HFFc6 (cell line): ENCODE measurements at regions not wholly inside any gene's neighbourhood (a gene's known extent, or its start where the extent isn't known, plus 50 kb on each side); places are given as distances from the start of the nearest gene placed in this dataset.

Experiments
- DNase-seq: peaks from one replicate; pipeline ENCODE4 v3.0.0-alpha.2; 2018
- H3K27ac Mint-ChIP-seq: 2 replicates; pipeline ENCODE4 v1.8.0; 2020; ENCODE audit warnings: mild to moderate bottlenecking, mixed read lengths
- H3K27me3 Mint-ChIP-seq: 2 replicates; pipeline ENCODE4 v1.8.0; 2021; ENCODE audit warnings: mild to moderate bottlenecking, moderate library complexity, mixed read lengths; ENCODE audit not compliant: insufficient read depth
- H3K36me3 Mint-ChIP-seq: 2 replicates; pipeline ENCODE4 v1.8.0; 2021; ENCODE audit warnings: low read depth, mixed read lengths
- H3K4me1 Mint-ChIP-seq: 2 replicates; pipeline ENCODE4 v1.8.0; 2020; ENCODE audit warnings: low read depth, mixed read lengths
- H3K4me3 Mint-ChIP-seq: 2 replicates; pipeline ENCODE4 v1.8.0; 2020; ENCODE audit warnings: mild to moderate bottlenecking, moderate library complexity, mixed read lengths
- H3K9me3 Mint-ChIP-seq: 2 replicates; pipeline ENCODE4 v1.8.0; 2020; ENCODE audit warnings: mild to moderate bottlenecking, mixed read lengths
- TF ChIP-seq, protein P1 (sequence below): fragments of 200-600 bp; sonication (generic); IDR thresholded peaks from 2 replicates; pipeline ENCODE4 v1.5.0; 2021; ENCODE audit warnings: antibody characterized with exemption, mild to moderate bottlenecking

DNA sequence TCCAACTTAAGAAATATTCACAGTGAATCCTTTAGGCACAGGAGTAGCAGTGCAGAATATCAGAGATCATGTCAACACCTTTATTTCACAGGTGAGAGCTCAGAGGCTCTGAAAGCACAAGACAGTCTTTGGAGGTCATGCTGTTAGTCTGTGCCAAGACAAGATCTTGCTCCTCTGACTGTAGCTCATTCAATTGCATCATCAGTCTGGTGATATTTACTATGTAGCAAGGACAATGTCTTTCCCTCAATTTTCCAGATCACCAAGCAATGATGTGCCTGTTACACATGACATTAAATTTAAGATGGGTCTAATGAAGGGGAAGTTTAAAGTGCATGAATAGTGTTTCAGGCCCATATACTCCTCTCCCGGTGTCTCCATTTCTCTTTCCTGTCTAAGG lies 277.5 kb downstream of the IL15 start:
- Mint-ChIP-seq H3K27me3 (no peaks in the 10 kb centered on the region), H3K4me3 (no peak overlapping the region), H3K27ac (no peak overlapping the region), H3K4me1 (peaks cover 26% of the 10 kb centered on the region), H3K9me3 (no peaks in the 10 kb centered on the region), H3K36me3 (no peaks in the 10 kb centered on the region)
- TF ChIP-seq, protein P1, sequence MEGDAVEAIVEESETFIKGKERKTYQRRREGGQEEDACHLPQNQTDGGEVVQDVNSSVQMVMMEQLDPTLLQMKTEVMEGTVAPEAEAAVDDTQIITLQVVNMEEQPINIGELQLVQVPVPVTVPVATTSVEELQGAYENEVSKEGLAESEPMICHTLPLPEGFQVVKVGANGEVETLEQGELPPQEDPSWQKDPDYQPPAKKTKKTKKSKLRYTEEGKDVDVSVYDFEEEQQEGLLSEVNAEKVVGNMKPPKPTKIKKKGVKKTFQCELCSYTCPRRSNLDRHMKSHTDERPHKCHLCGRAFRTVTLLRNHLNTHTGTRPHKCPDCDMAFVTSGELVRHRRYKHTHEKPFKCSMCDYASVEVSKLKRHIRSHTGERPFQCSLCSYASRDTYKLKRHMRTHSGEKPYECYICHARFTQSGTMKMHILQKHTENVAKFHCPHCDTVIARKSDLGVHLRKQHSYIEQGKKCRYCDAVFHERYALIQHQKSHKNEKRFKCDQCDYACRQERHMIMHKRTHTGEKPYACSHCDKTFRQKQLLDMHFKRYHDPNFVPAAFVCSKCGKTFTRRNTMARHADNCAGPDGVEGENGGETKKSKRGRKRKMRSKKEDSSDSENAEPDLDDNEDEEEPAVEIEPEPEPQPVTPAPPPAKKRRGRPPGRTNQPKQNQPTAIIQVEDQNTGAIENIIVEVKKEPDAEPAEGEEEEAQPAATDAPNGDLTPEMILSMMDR = no peak
- DNase-seq = peak; percentile 9

DNA sequence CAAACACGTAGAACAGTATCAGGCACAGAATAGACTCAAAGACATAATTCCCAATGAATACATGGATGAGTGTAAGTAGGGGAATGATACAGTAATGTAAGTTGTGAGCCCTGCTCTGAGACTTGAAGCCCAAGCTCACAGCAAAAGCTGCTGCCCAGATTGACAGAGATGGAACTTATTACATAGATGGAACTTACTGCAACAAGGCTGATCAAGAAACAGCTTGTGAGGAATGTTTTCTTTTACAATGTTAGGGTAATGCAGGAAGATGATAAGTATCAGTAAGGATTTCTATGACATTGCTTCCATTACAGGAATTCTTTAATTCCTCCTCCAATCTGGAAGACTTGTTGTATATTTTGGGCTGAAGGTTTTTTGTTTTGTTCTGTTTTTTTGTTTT lies 278.4 kb downstream of the IL15 start:
- no peaks in the 10 kb centered on the region for H3K36me3 Mint-ChIP-seq
- no peak overlapping the region for H3K4me3 Mint-ChIP-seq
- no peaks in the 10 kb centered on the region for H3K9me3 Mint-ChIP-seq
- peak overlapping the region; percentile 47 for H3K27ac Mint-ChIP-seq
- TF ChIP-seq, protein P1 = no peak
- no peaks in the 10 kb centered on the region for H3K27me3 Mint-ChIP-seq
- H3K4me1 Mint-ChIP-seq = peaks cover 25% of the 10 kb centered on the region
- DNase-seq = no peak

DNA sequence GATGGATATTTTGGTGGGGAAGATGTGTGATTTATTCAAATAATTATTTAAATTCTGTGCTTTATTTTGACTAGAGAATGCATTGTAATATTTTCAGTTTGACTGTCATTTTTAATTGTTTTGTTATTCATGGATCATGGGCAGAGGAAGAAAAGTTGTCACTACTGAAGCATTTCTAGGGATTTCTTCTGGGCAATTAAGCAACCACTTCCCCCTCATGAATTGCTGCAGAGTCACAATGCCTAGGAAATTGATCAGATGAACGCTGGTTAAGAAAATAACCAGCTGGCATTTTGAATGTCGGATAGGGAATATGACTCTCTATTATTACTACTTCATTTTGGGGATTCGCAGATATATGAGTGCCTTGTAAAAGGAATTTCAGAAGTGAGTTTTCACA lies 283.3 kb downstream of the IL15 start:
- no peaks in the 10 kb centered on the region for H3K27me3 Mint-ChIP-seq
- H3K36me3 Mint-ChIP-seq = no peaks in the 10 kb centered on the region
- no peaks in the 10 kb centered on the region for H3K9me3 Mint-ChIP-seq
- no peak overlapping the region for H3K4me3 Mint-ChIP-seq
- no peak overlapping the region for H3K27ac Mint-ChIP-seq
- peaks cover 34% of the 10 kb centered on the region for H3K4me1 Mint-ChIP-seq
- no peak for DNase-seq
- TF ChIP-seq, protein P1 = no peak

DNA sequence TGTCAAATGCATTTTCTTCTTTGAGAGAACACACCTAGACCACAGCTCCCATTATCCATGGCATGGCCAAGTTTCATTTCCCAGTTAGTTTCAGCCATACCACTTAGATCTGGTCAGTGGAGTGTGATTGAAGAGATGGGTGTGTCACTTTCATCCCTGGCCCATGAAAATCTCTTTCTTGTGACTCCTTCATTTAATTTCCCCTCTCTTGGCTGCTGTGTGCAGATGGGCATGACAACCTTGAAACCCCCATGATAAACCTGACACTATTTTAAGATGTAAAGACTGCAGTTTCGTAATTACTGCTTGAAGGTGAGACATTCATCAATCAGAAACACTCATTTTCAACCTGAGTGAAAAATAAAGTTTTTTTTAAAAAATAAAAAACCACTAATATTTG lies 284.9 kb downstream of the IL15 start:
- Mint-ChIP-seq H3K9me3 (no peaks in the 10 kb centered on the region), H3K27ac (no peak overlapping the region), H3K36me3 (no peaks in the 10 kb centered on the region), H3K27me3 (no peaks in the 10 kb centered on the region), H3K4me1 (peaks cover 25% of the 10 kb centered on the region), H3K4me3 (no peak overlapping the region)
- TF ChIP-seq, protein P1 = no peak
- DNase-seq = no peak

DNA sequence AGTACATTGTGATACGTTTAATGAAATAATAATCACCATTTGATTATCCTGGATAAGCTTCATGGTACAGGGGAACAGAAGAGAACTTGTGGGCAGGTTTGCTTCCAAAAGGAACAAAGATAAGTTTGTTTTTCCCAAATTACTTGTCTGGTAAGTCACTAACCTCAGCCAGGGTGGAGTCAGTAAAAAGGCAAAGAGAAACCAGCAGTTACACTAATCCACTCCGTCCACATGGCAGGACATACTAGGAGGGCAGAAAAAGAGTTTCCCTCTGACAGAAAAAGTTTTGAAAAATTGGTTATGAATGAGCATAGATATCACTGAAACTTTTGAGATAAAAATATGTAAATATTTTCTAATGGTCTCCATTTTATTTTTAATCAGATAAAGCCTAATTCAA lies 285.9 kb downstream of the IL15 start:
- Mint-ChIP-seq H3K4me3 (no peak overlapping the region), H3K27ac (no peak overlapping the region), H3K36me3 (no peaks in the 10 kb centered on the region), H3K4me1 (peaks cover 25% of the 10 kb centered on the region), H3K9me3 (no peaks in the 10 kb centered on the region), H3K27me3 (no peaks in the 10 kb centered on the region)
- DNase-seq = no peak
- TF ChIP-seq, protein P1 = no peak

DNA sequence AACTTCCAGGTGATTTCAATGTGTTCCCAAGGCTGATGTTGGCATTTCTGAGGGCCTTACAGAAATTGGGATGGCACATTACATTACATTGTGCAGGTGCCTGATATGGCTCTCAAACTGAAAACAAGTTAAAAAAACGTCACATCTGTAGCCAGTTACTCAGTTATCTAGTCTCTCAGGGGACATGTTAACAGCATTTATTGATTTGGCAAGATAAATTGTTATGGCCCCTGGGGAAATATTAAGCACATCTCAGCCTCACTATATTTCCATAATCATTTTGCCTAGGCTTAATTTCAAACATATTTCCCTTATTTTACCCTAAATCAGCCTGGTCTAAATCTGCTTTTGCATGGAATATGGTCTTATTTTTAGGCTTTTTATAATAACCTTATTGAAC lies 290.0 kb downstream of the IL15 start:
- H3K36me3 Mint-ChIP-seq = no peaks in the 10 kb centered on the region
- H3K27me3 Mint-ChIP-seq = no peaks in the 10 kb centered on the region
- H3K4me1 Mint-ChIP-seq = peaks cover 9% of the 10 kb centered on the region
- no peak overlapping the region for H3K27ac Mint-ChIP-seq
- no peak overlapping the region for H3K4me3 Mint-ChIP-seq
- TF ChIP-seq, protein P1 = no peak
- H3K9me3 Mint-ChIP-seq = no peaks in the 10 kb centered on the region
- no peak for DNase-seq
